ENCODE measurements at regions not wholly inside any gene's neighbourhood (a gene's known extent, or its start where the extent isn't known, plus 50 kb on each side); places are given as distances from the start of the nearest gene placed in this dataset.

DNA sequence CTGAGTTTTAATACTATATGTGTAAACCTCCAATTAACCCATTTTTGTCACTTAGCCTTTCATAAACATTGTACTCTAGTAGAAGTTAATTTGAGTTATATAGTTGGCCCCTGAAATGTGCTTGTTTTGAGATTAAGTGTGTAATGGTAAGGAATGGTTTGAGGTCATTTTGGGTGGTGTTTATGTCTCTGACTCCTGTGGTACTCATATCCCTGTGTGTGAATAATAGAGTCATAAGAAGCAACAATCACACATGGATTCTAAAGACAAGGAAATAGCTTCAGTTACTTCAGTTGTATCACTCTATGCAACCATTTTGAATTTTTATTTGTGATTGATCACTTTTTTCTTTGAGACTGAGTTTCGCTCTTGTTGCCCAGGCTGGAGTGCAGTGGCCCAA lies 408.5 kb downstream of the MFSD1 start:
- H3K4me2 ChIP-seq (ENCODE audit: low read length): no peak overlapping the region
- H3K36me3 ChIP-seq (ENCODE audit: control insufficient read depth, low read length): no peaks in the 10 kb centered on the region
- no peaks in the 10 kb centered on the region for H3K9me2 ChIP-seq (replicated peaks; ENCODE audit: control insufficient read depth, low read length)
- H3K27ac ChIP-seq (ENCODE audit: low read depth, low read length): no peak overlapping the region
- TF ChIP-seq CTCF (IDR thresholded peaks at IDR 0.05; ENCODE audit: low read depth, low read length, poor library complexity, severe bottlenecking): no peak
- TF ChIP-seq EZH2phosphoT487 (IDR thresholded peaks at IDR 0.05; ENCODE audit: borderline replicate concordance, low read length): no peak
- H3K4me3 ChIP-seq (ENCODE audit: low read length): no peak overlapping the region
- H3F3A ChIP-seq (ENCODE audit: control insufficient read depth, insufficient read depth): no peaks in the 10 kb centered on the region
- no peaks in the 10 kb centered on the region for H4K20me1 ChIP-seq (ENCODE audit: control insufficient read depth, insufficient read depth, low read depth, low read length)
- no peaks in the 10 kb centered on the region for H3K27me3 ChIP-seq (ENCODE audit: control insufficient read depth, low read length)
- no peaks in the 10 kb centered on the region for H3K9me3 ChIP-seq (ENCODE audit: control insufficient read depth, insufficient read depth, low read length)
- H3K79me2 ChIP-seq (ENCODE audit: control insufficient read depth, low read length): no peaks in the 10 kb centered on the region
- H3K4me1 ChIP-seq (ENCODE audit: control insufficient read depth, low read length): no peaks in the 10 kb centered on the region

GRCh38 chr3:159216311-159216710 lies 414.5 kb downstream of the MFSD1 start:
- Histone ChIP-seq H3F3A (ENCODE audit: control insufficient read depth, insufficient read depth) (no peaks in the 10 kb centered on the region), H3K4me3 (ENCODE audit: low read length) (no peak overlapping the region), H3K27ac (ENCODE audit: low read depth, low read length) (no peak overlapping the region), H3K4me1 (ENCODE audit: control insufficient read depth, low read length) (no peaks in the 10 kb centered on the region), H3K79me2 (ENCODE audit: control insufficient read depth, low read length) (no peaks in the 10 kb centered on the region), H3K36me3 (ENCODE audit: control insufficient read depth, low read length) (no peaks in the 10 kb centered on the region), H3K9me2 (replicated peaks; ENCODE audit: control insufficient read depth, low read length) (no peaks in the 10 kb centered on the region), H3K4me2 (ENCODE audit: low read length) (no peak overlapping the region), H4K20me1 (ENCODE audit: control insufficient read depth, insufficient read depth, low read depth, low read length) (no peaks in the 10 kb centered on the region), H3K27me3 (ENCODE audit: control insufficient read depth, low read length) (no peaks in the 10 kb centered on the region), H3K9me3 (ENCODE audit: control insufficient read depth, insufficient read depth, low read length) (no peaks in the 10 kb centered on the region)
- no peak for TF ChIP-seq CTCF (IDR thresholded peaks at IDR 0.05; ENCODE audit: low read depth, low read length, poor library complexity, severe bottlenecking)
- no peak for TF ChIP-seq EZH2phosphoT487 (IDR thresholded peaks at IDR 0.05; ENCODE audit: borderline replicate concordance, low read length)

DNA sequence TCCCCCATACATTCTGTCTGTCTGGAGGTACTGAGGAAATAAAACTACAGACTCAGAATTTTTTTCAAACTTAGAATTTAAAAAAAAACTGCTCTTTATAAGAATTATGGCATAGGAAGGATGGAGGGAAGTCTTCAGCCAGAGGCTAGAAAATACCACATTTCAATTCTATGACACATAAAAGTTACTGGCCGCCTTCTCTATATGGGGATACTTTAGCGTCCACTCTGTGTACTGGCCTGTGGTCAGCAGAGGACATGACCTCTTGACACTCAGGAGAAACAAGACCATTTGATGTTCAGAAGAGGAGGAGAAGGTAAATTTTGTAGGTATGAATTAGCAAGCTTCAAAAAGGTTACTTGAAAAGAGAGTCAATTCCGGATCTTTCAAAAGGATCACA lies 417.4 kb downstream of the MFSD1 start:
- Histone ChIP-seq H3K36me3 (ENCODE audit: control insufficient read depth, low read length) (no peaks in the 10 kb centered on the region), H3K27me3 (ENCODE audit: control insufficient read depth, low read length) (no peaks in the 10 kb centered on the region), H3F3A (ENCODE audit: control insufficient read depth, insufficient read depth) (no peaks in the 10 kb centered on the region), H4K20me1 (ENCODE audit: control insufficient read depth, insufficient read depth, low read depth, low read length) (no peaks in the 10 kb centered on the region), H3K4me1 (ENCODE audit: control insufficient read depth, low read length) (no peaks in the 10 kb centered on the region), H3K27ac (ENCODE audit: low read depth, low read length) (no peak overlapping the region), H3K9me3 (ENCODE audit: control insufficient read depth, insufficient read depth, low read length) (no peaks in the 10 kb centered on the region), H3K4me3 (ENCODE audit: low read length) (no peak overlapping the region), H3K9me2 (replicated peaks; ENCODE audit: control insufficient read depth, low read length) (no peaks in the 10 kb centered on the region), H3K4me2 (ENCODE audit: low read length) (no peak overlapping the region), H3K79me2 (ENCODE audit: control insufficient read depth, low read length) (no peaks in the 10 kb centered on the region)
- TF ChIP-seq EZH2phosphoT487 (IDR thresholded peaks at IDR 0.05; ENCODE audit: borderline replicate concordance, low read length) (no peak), CTCF (IDR thresholded peaks at IDR 0.05; ENCODE audit: low read depth, low read length, poor library complexity, severe bottlenecking) (no peak)

GRCh38 chr3:159221335-159221734 lies 419.5 kb downstream of the MFSD1 start:
- no peak overlapping the region for H3K4me2 ChIP-seq (ENCODE audit: low read length)

More at GRCh38 chr3:159221335-159221734, 419.5 kb downstream of the MFSD1 start:
- Histone ChIP-seq H3K36me3 (ENCODE audit: control insufficient read depth, low read length) (no peaks in the 10 kb centered on the region), H3K27me3 (ENCODE audit: control insufficient read depth, low read length) (no peaks in the 10 kb centered on the region), H3K79me2 (ENCODE audit: control insufficient read depth, low read length) (no peaks in the 10 kb centered on the region), H3K27ac (ENCODE audit: low read depth, low read length) (no peak overlapping the region), H3K9me2 (replicated peaks; ENCODE audit: control insufficient read depth, low read length) (no peaks in the 10 kb centered on the region), H3K4me1 (ENCODE audit: control insufficient read depth, low read length) (no peaks in the 10 kb centered on the region), H4K20me1 (ENCODE audit: control insufficient read depth, insufficient read depth, low read depth, low read length) (no peaks in the 10 kb centered on the region), H3K9me3 (ENCODE audit: control insufficient read depth, insufficient read depth, low read length) (no peaks in the 10 kb centered on the region), H3K4me3 (ENCODE audit: low read length) (no peak overlapping the region), H3F3A (ENCODE audit: control insufficient read depth, insufficient read depth) (no peaks in the 10 kb centered on the region)
- no peak for TF ChIP-seq CTCF (IDR thresholded peaks at IDR 0.05; ENCODE audit: low read depth, low read length, poor library complexity, severe bottlenecking)
- TF ChIP-seq EZH2phosphoT487 (IDR thresholded peaks at IDR 0.05; ENCODE audit: borderline replicate concordance, low read length): no peak

Measured in DOHH2 (cell line).